ENCODE measurements at regions not wholly inside any gene's neighbourhood (a gene's known extent, or its start where the extent isn't known, plus 50 kb on each side); places are given as distances from the start of the nearest gene placed in this dataset.
A peak's percentile ranks its signal among the peaks of the same experiment; 100 is the strongest.

- DNase-seq, result no peak
These were observed 413.4 kb downstream of the SOX9 start for GRCh38 chr17:72534265-72534664.

DNA sequence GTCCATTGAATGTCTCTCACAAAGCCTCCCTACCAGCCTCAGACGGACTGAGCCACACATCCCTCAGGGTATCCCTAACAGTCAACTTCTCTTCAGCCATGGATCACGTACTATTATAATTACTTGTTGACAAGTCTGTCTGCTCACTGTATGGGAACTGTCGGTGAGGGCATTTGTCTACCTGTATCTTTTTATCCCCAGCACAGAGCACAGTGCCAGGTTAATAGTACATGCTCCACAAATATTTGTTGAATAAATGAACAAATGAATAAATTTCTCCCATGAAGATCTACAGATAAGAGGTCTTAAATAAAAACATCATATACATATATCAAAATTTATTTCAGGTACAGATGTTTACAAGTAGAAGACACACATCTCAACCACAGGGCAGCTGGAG lies 414.0 kb downstream of the SOX9 start:
- no peak for DNase-seq

DNA sequence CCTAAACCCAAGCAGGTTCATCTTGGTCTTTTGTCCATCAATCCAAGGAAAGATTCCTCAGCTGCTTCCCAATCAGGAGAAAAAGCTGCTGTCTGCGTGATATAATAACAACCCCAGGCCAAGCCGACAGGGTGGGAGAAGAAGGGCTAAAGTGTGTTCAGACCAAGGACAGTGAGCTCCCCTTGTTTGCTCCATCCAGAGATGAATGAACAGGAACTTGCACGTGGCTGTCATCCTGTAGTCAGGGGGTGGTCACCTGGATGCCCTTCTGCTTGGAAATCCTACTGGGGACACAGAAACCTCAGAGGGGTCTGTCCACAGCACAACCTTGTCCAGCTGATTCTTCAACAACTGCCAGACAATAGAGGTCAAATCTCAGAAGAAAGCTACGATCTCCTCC lies 414.5 kb downstream of the SOX9 start:
- no peak for DNase-seq

DNA sequence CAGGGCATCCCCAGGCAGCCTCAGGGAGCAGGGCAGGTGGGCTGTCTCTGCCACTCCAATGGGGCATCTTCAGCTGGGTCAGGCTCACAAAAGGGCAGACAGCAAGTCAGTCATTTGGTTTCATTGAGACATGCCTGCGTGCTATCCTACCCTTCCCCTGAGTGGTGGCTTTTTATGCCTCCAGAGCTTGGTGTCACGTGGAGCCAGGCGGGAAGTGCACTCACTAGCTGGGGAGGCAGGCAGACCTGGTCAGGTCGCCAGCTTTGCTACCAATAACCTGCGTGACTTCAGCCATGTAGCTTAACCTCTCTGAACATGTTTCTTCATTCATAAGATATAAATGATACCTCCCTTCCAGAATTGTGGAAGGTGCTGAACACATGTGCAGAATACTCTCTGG lies 415.0 kb downstream of the SOX9 start:
- DNase-seq, result no peak

- no peak for DNase-seq
These were observed 416.0 kb downstream of the SOX9 start for GRCh38 chr17:72536788-72537187.

- DNase-seq, result no peak
These were observed 417.6 kb downstream of the SOX9 start for GRCh38 chr17:72538443-72538842.

- no peak for DNase-seq
These were observed 418.1 kb downstream of the SOX9 start for GRCh38 chr17:72538901-72539352.

DNA sequence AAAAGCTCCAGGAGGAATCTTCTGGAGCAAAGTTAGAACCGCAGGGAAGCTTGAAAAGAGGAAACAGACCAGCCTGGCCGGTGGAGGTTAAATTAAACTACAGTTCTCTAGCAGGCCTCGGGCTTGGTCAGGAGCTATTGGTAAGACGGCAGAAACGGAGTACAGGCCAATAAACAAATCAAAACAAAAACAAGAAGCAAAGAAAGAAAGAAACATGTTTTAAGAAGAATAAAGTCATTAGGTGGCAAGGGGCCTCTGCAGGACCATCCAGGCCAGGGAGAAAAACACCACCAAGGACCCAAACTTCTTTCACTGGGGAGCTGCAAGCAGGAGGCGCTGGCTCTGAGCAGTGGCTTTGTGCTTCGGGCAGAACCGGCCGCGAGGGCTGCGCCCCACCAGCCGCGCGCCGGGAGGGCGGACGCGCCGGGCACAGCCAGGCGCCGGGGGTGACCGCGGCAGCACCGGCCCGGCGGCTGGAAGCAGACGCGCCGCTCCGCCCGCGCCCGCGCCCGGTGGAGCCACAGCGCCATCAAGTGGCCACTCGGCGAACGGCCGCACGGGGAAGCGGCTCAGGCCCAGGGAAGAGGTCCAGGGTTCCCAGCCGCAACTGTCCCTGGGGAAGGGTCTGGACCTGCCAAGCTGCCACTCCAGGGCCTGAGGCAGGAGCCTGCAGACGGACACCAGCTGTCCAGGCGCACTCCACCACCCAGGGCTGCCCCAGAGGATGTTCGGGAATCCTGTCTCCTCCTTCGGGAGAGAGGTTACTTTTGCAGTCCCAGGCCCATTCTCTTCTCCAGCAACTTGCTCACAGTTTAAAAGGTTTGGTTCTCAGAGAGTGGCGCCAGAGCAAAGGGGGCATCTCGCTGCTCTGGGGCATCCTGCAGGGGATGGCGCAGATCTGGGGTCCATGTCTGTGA lies 419.4 kb downstream of the SOX9 start:
- DNase-seq, result peak; percentile 73

- DNase-seq, result no peak
These were observed 421.5 kb downstream of the SOX9 start for GRCh38 chr17:72542317-72542716.

DNA sequence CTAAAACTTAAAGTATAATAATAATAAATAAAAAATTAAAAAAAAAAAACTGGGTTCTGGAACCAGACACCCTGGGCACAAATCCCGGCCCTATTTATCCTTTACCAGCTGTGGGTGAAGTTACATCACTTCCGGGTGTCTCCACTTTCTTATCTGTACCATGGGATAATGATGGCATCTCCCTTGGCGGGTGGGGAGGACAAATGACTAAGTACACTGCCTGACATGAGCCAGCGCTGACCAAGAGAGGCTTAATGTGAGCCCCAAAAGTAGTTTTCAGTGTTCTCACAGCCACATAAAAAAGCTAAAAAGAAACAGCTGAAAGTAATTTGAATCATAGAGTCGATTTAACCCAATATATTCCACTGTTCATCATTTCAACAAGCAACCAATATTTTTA lies 424.9 kb downstream of the SOX9 start:
- no peak for DNase-seq

GRCh38 chr17:72553051-72553755 lies 432.4 kb downstream of the SOX9 start:
- DNase-seq, result no peak

GRCh38 chr17:72554508-72554907 lies 433.7 kb downstream of the SOX9 start:
- DNase-seq, result no peak

GRCh38 chr17:72555052-72555451 lies 434.2 kb downstream of the SOX9 start:
- DNase-seq, result no peak

DNA sequence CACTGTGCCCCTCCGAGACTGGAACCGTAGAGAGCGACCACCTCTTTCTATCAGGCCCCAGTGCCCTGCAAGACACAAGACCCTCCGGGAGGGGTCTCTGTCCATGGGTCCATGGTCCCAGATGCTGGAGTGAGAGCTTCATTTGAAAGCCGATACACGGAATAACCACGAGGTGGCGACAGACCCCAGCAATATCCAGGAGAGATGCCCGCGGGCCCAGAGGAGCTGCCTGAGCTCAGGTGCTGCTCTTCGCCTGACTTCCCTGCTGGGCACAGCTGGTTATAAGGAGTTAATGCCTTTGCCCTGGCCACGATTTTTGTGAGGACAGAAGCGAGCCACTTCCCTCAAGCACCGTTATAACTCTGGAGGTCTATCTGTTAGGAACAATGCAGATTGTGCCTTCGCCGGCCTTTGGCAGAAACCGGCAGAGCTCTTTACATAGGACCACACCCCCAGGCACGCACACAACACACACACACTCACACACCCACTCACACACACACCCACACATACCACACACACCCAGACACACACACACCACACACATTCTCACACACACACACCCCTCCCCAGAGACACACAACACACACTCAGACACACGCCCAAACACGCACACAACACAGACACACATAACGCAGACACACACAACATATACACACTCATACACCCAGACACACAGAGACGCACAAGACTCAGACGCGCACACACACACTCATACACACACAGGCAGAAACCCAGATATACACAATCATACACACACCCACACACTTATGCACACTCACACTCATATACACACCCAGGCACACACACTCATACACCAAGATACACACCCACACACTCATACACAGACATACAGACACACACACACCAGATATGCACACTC lies 436.4 kb downstream of the SOX9 start:
- DNase-seq, result peak; percentile 88

GRCh38 chr17:72558971-72559476 lies 438.2 kb downstream of the SOX9 start:
- DNase-seq, result no peak

- peak; percentile 93 for DNase-seq
These were observed 439.8 kb downstream of the SOX9 start for GRCh38 chr17:72560303-72561247.

DNA sequence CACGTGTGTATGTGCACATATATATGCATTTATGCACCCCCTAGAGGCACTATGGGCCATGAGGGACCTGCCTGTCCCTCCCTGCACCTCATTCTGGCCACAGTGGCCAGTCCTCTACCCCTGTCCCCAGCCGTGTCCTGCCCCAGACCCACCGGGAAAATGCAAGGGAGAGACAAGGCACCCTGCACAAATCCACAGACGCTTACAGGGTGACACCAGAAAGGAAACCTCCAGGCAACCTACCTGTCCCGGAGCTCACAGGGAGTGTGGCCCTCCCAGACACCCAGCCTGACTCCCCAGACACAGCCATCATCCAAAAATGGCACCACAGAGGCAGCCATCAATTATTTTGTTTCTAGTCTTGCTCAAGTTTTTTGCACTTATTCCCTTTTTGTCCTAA lies 440.4 kb downstream of the SOX9 start:
- DNase-seq, result no peak

DNA sequence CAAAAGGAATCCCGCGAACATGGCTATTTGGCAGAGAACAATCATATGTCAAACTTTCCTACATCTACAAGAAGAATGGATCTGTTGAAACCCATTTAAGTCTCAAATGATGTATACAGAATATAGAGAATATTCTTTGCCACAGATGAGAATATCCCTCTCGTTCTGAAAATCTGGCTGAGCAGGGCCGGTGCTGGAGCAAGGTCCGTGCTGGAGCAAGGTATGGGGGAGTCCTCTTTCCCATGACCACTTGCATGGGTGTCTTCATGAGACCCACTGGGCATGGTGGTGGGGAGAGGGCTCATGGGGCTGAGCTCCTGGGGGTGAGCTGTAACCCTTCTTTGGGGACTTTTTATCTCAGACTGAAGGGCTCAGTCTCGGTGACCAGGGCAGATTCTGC lies 440.9 kb downstream of the SOX9 start:
- DNase-seq, result no peak

DNA sequence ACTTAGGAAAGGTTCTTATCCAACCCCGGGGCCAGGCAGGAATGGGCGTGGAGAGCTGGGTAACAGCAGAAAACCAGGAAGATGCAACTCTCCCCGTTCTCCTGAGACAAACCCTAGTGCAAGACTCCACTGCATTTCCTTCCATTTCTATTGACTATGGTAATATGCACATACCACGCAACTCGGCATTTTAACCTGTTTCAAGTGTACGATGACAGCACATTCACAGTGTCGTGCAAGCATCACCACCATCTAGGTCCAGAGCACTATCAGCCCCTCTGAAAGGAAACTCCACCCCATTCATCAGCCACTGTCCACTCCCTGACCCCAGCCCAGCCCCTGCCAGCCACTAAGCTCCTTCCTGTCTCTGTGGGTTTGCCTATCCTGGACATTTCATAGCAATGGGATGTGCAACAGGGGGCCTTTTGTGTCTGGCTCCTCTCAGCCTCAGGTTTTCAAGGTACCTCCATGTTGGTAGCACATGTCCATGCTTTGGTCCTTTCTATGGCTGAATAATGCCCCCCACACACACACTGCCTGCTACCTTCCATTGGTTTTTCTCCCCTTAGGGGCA lies 441.9 kb downstream of the SOX9 start:
- DNase-seq, result no peak

GRCh38 chr17:72563952-72564351 lies 443.1 kb downstream of the SOX9 start:
- no peak for DNase-seq

GRCh38 chr17:72565006-72565405 lies 444.2 kb downstream of the SOX9 start:
- DNase-seq, result no peak
